ENCODE measurements at regions not wholly inside any gene's neighbourhood (a gene's known extent, or its start where the extent isn't known, plus 50 kb on each side); places are given as distances from the start of the nearest gene placed in this dataset.

DNA sequence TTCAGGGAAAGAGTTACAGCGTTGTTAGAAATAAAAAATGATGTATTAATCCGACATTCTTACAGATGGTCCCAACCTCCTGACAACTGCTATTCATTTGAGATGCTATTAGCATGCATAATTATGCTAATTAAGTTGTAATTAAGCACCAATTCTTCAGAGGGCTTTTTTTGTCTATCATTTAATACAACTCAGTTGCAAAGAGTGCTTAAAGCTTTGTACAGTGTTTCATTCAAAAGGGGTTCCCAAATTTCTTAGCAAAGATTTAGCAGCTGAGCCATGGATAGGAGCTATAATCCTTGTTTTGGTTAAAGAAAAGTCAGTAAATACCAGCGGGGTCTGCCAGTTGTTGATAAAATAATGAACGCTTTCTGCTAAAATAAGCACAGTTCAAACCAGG is 150.7 kb upstream of the DYNLRB2 start:
- no peak overlapping the region for H3K9ac ChIP-seq (ENCODE audit: low read depth, low read length, poor library complexity, severe bottlenecking)
- H3K9me2 ChIP-seq (replicated peaks; ENCODE audit: low read depth, low read length) = no peaks in the 10 kb centered on the region
- H3K36me3 ChIP-seq (ENCODE audit: insufficient read depth, low read length) = no peaks in the 10 kb centered on the region
- no peaks in the 10 kb centered on the region for H3F3A ChIP-seq (ENCODE audit: low read depth)
- H3K4me1 ChIP-seq (ENCODE audit: insufficient read depth, low read length, poor library complexity, severe bottlenecking) = no peaks in the 10 kb centered on the region
- TF ChIP-seq EZH2phosphoT487 (IDR thresholded peaks at IDR 0.05; ENCODE audit: borderline replicate concordance) = no peak
- TF ChIP-seq, protein P1, sequence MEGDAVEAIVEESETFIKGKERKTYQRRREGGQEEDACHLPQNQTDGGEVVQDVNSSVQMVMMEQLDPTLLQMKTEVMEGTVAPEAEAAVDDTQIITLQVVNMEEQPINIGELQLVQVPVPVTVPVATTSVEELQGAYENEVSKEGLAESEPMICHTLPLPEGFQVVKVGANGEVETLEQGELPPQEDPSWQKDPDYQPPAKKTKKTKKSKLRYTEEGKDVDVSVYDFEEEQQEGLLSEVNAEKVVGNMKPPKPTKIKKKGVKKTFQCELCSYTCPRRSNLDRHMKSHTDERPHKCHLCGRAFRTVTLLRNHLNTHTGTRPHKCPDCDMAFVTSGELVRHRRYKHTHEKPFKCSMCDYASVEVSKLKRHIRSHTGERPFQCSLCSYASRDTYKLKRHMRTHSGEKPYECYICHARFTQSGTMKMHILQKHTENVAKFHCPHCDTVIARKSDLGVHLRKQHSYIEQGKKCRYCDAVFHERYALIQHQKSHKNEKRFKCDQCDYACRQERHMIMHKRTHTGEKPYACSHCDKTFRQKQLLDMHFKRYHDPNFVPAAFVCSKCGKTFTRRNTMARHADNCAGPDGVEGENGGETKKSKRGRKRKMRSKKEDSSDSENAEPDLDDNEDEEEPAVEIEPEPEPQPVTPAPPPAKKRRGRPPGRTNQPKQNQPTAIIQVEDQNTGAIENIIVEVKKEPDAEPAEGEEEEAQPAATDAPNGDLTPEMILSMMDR (conservative IDR thresholded peaks at IDR 0.05; ENCODE audit: low read length) = no peak
- no peaks in the 10 kb centered on the region for H3K27me3 ChIP-seq (ENCODE audit: insufficient read depth, low read length, poor library complexity, severe bottlenecking)
- H3K79me2 ChIP-seq (ENCODE audit: insufficient read depth, low read length) = no peaks in the 10 kb centered on the region
- H4K20me1 ChIP-seq (ENCODE audit: insufficient read depth, low read length, poor library complexity, severe bottlenecking) = no peaks in the 10 kb centered on the region
- H3K4me3 ChIP-seq (ENCODE audit: low read length, poor library complexity, severe bottlenecking) = no peak overlapping the region
- H2AFZ ChIP-seq (ENCODE audit: low read length) = no peak overlapping the region
- H3K9me3 ChIP-seq (ENCODE audit: insufficient read depth, low read depth, low read length) = no peaks in the 10 kb centered on the region
- no peak overlapping the region for H3K4me2 ChIP-seq (ENCODE audit: low read depth, low read length, poor library complexity, severe bottlenecking)

DNA sequence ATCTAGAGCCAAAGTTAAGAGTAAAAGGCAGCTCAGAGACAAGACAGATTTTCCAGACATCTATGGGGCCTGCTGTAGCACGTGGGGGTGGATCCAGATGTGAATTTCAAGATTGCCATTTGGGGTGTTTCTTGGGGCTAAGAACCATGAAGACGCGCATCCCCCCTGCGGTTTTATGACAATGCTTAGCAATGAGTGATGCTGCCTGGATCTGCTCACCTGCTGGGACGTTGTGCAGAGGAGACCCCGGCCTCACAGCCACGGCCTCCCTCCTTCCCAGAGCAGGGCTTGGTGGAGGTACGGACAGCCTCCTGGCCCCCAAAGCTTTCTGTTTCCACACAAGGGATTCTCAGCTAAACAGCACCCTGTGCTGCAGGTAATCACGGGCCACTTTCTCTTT is 151.5 kb upstream of the DYNLRB2 start:
- Histone ChIP-seq H3F3A (ENCODE audit: low read depth) (no peaks in the 10 kb centered on the region), H3K9me2 (replicated peaks; ENCODE audit: low read depth, low read length) (no peaks in the 10 kb centered on the region)

DNA sequence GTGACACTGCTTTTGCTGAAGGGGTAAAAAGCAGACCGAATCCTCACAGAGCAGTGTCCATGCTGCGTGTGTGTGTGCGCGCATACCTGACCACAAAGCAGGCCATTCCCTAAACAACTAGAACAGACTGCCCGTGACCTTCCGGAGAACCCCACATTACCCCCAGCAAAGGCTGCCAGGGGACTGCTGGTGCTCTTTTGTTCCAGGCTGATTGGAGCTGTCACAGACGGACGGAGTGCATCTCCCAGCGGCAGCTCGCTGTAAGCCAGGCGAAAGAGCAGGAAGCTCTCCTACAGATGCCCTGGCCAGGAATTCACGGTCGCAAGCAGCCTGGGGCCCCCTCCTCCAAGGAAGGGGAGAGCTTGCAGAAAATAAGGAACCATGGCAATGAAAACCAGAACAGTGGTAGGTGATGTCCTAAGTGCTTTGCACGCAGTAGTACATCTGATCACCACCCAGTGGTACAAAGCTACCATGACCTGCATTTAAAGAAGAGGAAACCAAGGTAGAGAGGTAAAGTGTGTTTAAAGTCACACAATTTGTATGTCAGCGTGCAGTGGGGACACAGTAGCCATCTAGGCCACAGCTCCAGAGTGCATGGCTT is 153.4 kb upstream of the DYNLRB2 start:
- TF ChIP-seq, protein P1 (conservative IDR thresholded peaks at IDR 0.05; ENCODE audit: low read length) = no peak
- no peak for TF ChIP-seq EZH2phosphoT487 (IDR thresholded peaks at IDR 0.05; ENCODE audit: borderline replicate concordance)
- Histone ChIP-seq H3K4me3 (ENCODE audit: low read length, poor library complexity, severe bottlenecking) (no peak overlapping the region), H3K79me2 (ENCODE audit: insufficient read depth, low read length) (no peaks in the 10 kb centered on the region), H3K36me3 (ENCODE audit: insufficient read depth, low read length) (no peaks in the 10 kb centered on the region), H3K9me3 (ENCODE audit: insufficient read depth, low read depth, low read length) (no peaks in the 10 kb centered on the region), H4K20me1 (ENCODE audit: insufficient read depth, low read length, poor library complexity, severe bottlenecking) (no peaks in the 10 kb centered on the region), H3K27me3 (ENCODE audit: insufficient read depth, low read length, poor library complexity, severe bottlenecking) (no peaks in the 10 kb centered on the region), H3F3A (ENCODE audit: low read depth) (no peaks in the 10 kb centered on the region), H3K4me2 (ENCODE audit: low read depth, low read length, poor library complexity, severe bottlenecking) (no peak overlapping the region), H2AFZ (ENCODE audit: low read length) (no peak overlapping the region), H3K9me2 (replicated peaks; ENCODE audit: low read depth, low read length) (no peaks in the 10 kb centered on the region), H3K9ac (ENCODE audit: low read depth, low read length, poor library complexity, severe bottlenecking) (no peak overlapping the region), H3K4me1 (ENCODE audit: insufficient read depth, low read length, poor library complexity, severe bottlenecking) (no peaks in the 10 kb centered on the region)

More for the DNA sequence above, 151.5 kb upstream of the DYNLRB2 start:
- no peaks in the 10 kb centered on the region for H3K9me3 ChIP-seq (ENCODE audit: insufficient read depth, low read depth, low read length)
- no peaks in the 10 kb centered on the region for H3K79me2 ChIP-seq (ENCODE audit: insufficient read depth, low read length)
- no peaks in the 10 kb centered on the region for H3K27me3 ChIP-seq (ENCODE audit: insufficient read depth, low read length, poor library complexity, severe bottlenecking)
- TF ChIP-seq, protein P1 (conservative IDR thresholded peaks at IDR 0.05; ENCODE audit: low read length) = no peak
- TF ChIP-seq EZH2phosphoT487 (IDR thresholded peaks at IDR 0.05; ENCODE audit: borderline replicate concordance) = no peak
- H3K36me3 ChIP-seq (ENCODE audit: insufficient read depth, low read length) = no peaks in the 10 kb centered on the region
- no peak overlapping the region for H3K9ac ChIP-seq (ENCODE audit: low read depth, low read length, poor library complexity, severe bottlenecking)
- H3K4me2 ChIP-seq (ENCODE audit: low read depth, low read length, poor library complexity, severe bottlenecking) = no peak overlapping the region
- H3K4me1 ChIP-seq (ENCODE audit: insufficient read depth, low read length, poor library complexity, severe bottlenecking) = no peaks in the 10 kb centered on the region
- no peak overlapping the region for H2AFZ ChIP-seq (ENCODE audit: low read length)
- no peak overlapping the region for H3K4me3 ChIP-seq (ENCODE audit: low read length, poor library complexity, severe bottlenecking)
- no peaks in the 10 kb centered on the region for H4K20me1 ChIP-seq (ENCODE audit: insufficient read depth, low read length, poor library complexity, severe bottlenecking)
